Esophagus muscularis mucosa (tissue), 4 donors: ENCODE measurements at regions not wholly inside any gene's neighbourhood (a gene's known extent, or its start where the extent isn't known, plus 50 kb on each side); places are given as distances from the start of the nearest gene placed in this dataset.

ENCODE experiments used
- DNase-seq: peaks from one replicate; pipeline ENCODE4 v3.0.0-alpha.2; 2017; ENCODE audit errors: extremely low spot score
- H3K27ac ChIP-seq, 4 donors: fragments of 200-600 bp; sonication (generic); replicated peaks in 1 of 4; 1 replicate in 3 of 4; 2 replicates in 1 of 4; pipeline ENCODE4 v1.5.1; 2016 to 2019; ENCODE audit warnings: mild to moderate bottlenecking in 1 of 4
- H3K27me3 ChIP-seq, 4 donors: fragments of 200-600 bp; sonication (generic); one replicate each; pipeline versions ENCODE4 v1.5.1 to v1.6.0; 2016 to 2019
- H3K36me3 ChIP-seq, 4 donors: fragments of 200-600 bp; sonication (generic); one replicate each; pipeline ENCODE4 v1.5.1; 2016 to 2019
- H3K4me1 ChIP-seq, 4 donors: fragments of 200-600 bp; sonication (generic); one replicate each; pipeline ENCODE4 v1.5.1; 2016 to 2019
- H3K4me3 ChIP-seq, 4 donors: fragments of 200-600 bp; sonication (generic); 1 replicate in 2 of 4; 2 replicates in 2 of 4; pipeline ENCODE4 v1.5.1; 2016 to 2019; ENCODE audit warnings: mild to moderate bottlenecking in 4 of 4, moderate library complexity in 1 of 4
- H3K9me3 ChIP-seq, 4 donors: fragments of 200-600 bp; sonication (generic); 1 replicate in 3 of 4; 2 replicates in 1 of 4; pipeline ENCODE4 v1.5.1; 2016 to 2019
- EP300 ChIP-seq: sonication (generic); formaldehyde crosslinking; IDR thresholded peaks from one replicate; pipeline ENCODE4 v1.6.1; 2017; ENCODE audit warnings: antibody characterized with exemption
- POLR2A ChIP-seq: fragments of 450-650 bp; IDR thresholded peaks from one replicate; pipeline ENCODE4 v1.6.1; 2017; ENCODE audit warnings: antibody characterized with exemption, moderate library complexity, mild to moderate bottlenecking, low read depth
- POLR2AphosphoS5 ChIP-seq, 2 donors: sonication (generic); formaldehyde crosslinking; IDR thresholded peaks; one replicate each; pipeline ENCODE4 v1.6.1; 2017; ENCODE audit warnings: antibody characterized with exemption in 2 of 2
- WGBS: methylation state at CpG from one replicate; pipeline ENCODE4 v1.1.5; 2018; 5-methylcytosine and 5-hydroxymethylcytosine counted together
- intact Hi-C: fragments of 100-400 bp; cut with DNase I; formaldehyde crosslinking; loops from one replicate; pipeline ENCODE4 v1.15.1; 2023
- TF ChIP-seq, protein P1 (sequence below), 3 experiments: fragments of 200-600 bp in 2 of 3; fragments of 450-650 bp in 1 of 3; sonication (generic) in 2 of 3; IDR thresholded peaks; one replicate each; pipeline ENCODE4 v1.5.1; 2017 to 2019; ENCODE audit warnings: antibody characterized with exemption in 3 of 3, mild to moderate bottlenecking in 2 of 3, moderate library complexity in 1 of 3

DNA sequence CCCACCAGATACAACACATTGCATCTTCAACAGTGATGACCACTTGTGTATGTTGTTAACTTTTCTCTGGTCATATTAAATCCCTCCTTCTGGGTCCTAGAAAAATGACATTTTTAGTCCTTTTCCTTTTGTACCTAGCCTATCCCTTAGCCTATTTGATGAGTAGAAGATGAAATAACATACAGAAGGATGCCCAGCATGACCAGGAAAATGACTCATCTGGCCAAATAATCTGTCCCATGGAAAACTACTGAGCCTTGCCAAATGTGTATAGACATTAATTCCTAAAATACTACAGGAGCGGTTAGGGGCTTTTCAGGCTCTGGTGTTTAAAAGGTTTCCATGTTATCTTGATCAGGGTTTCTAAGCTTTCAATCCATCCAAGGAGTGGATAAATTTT is 129.0 kb upstream of the KCNIP4 start:
- Histone ChIP-seq H3K27ac (no peak overlapping the region), H3K27me3 (no peaks in the 10 kb centered on the region), H3K4me1 (no peaks in the 10 kb centered on the region), H3K9me3 (no peaks in the 10 kb centered on the region), H3K36me3 (no peaks in the 10 kb centered on the region), H3K4me3 (no peak overlapping the region)
- TF ChIP-seq EP300 (no peak), POLR2A (no peak), POLR2AphosphoS5 (IDR thresholded peaks at IDR 0.05) (no peak)
- TF ChIP-seq, protein P1, sequence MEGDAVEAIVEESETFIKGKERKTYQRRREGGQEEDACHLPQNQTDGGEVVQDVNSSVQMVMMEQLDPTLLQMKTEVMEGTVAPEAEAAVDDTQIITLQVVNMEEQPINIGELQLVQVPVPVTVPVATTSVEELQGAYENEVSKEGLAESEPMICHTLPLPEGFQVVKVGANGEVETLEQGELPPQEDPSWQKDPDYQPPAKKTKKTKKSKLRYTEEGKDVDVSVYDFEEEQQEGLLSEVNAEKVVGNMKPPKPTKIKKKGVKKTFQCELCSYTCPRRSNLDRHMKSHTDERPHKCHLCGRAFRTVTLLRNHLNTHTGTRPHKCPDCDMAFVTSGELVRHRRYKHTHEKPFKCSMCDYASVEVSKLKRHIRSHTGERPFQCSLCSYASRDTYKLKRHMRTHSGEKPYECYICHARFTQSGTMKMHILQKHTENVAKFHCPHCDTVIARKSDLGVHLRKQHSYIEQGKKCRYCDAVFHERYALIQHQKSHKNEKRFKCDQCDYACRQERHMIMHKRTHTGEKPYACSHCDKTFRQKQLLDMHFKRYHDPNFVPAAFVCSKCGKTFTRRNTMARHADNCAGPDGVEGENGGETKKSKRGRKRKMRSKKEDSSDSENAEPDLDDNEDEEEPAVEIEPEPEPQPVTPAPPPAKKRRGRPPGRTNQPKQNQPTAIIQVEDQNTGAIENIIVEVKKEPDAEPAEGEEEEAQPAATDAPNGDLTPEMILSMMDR (IDR thresholded peaks at IDR 0.05): no peak
- DNase-seq: no peak
- 82% methylated on average over 1 of the region's 1 CpG for WGBS
- intact Hi-C loops: no loop called here

GRCh38 chr4:22072726-22073125 is 124.2 kb upstream of the KCNIP4 start:
- H3K4me1 ChIP-seq: no peaks in the 10 kb centered on the region

GRCh38 chr4:22072240-22072639 is 123.7 kb upstream of the KCNIP4 start:
- intact Hi-C loops: no loop called here
- H3K27ac ChIP-seq: no peak overlapping the region
- H3K4me1 ChIP-seq: no peaks in the 10 kb centered on the region
- 62% methylated on average over 1 of the region's 1 CpG for WGBS
- no peaks in the 10 kb centered on the region for H3K9me3 ChIP-seq
- no peaks in the 10 kb centered on the region for H3K36me3 ChIP-seq
- DNase-seq: peak; percentile 1
- TF ChIP-seq EP300 (no peak), POLR2A (no peak), POLR2AphosphoS5 (IDR thresholded peaks at IDR 0.05) (no peak)
- TF ChIP-seq, protein P1 (IDR thresholded peaks at IDR 0.05): no peak
- no peaks in the 10 kb centered on the region for H3K27me3 ChIP-seq
- H3K4me3 ChIP-seq: no peak overlapping the region

More at GRCh38 chr4:22072726-22073125, 124.2 kb upstream of the KCNIP4 start:
- WGBS: 80% methylated on average over 3 of the region's 3 CpGs
- no peaks in the 10 kb centered on the region for H3K36me3 ChIP-seq
- H3K27me3 ChIP-seq: no peaks in the 10 kb centered on the region
- H3K9me3 ChIP-seq: no peaks in the 10 kb centered on the region
- no peak overlapping the region for H3K4me3 ChIP-seq
- intact Hi-C loops: no loop called here
- no peak overlapping the region for H3K27ac ChIP-seq
- peak; percentile 7 for DNase-seq
- TF ChIP-seq EP300 (no peak), POLR2AphosphoS5 (IDR thresholded peaks at IDR 0.05) (no peak), POLR2A (no peak)
- TF ChIP-seq, protein P1 (IDR thresholded peaks at IDR 0.05): no peak

DNA sequence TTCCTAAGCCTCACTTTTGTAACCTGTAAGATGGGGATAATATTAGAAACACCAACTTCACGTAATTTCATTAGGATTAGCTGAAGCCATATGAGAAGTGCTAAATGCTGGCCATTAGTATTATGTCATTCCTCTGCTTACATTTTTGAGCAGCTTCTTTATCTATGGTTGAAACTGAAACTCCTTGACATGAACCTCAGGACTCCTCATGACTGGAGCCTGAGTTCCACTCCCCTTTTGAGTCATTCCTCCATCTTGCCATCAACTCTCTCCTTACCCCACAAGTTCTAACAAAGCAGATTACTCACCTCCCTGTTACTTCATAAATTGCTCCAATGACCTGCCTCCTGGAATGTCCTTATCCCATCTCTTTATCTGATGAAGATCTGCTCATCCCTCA is 123.2 kb upstream of the KCNIP4 start:
- Histone ChIP-seq H3K27me3 (no peaks in the 10 kb centered on the region), H3K36me3 (no peaks in the 10 kb centered on the region), H3K27ac (no peak overlapping the region), H3K4me3 (no peak overlapping the region), H3K4me1 (no peaks in the 10 kb centered on the region), H3K9me3 (no peaks in the 10 kb centered on the region)
- intact Hi-C loops: no loop called here
- WGBS: 70% methylated on average over 1 of the region's 1 CpG
- TF ChIP-seq EP300: no peak
- DNase-seq: no peak

- DNase-seq: no peak
- TF ChIP-seq EP300 (no peak), POLR2A (no peak), POLR2AphosphoS5 (IDR thresholded peaks at IDR 0.05) (no peak)
- TF ChIP-seq, protein P1 (IDR thresholded peaks at IDR 0.05): no peak
- intact Hi-C loops: no loop called here
- 59% methylated on average over 2 of the region's 2 CpGs for WGBS
- Histone ChIP-seq H3K4me3 (no peak overlapping the region), H3K4me1 (no peaks in the 10 kb centered on the region), H3K27me3 (no peaks in the 10 kb centered on the region), H3K27ac (no peak overlapping the region), H3K9me3 (no peaks in the 10 kb centered on the region), H3K36me3 (no peaks in the 10 kb centered on the region)
Measured at GRCh38 chr4:22070256-22070655, 121.7 kb upstream of the KCNIP4 start.
